ENCODE measurements at regions not wholly inside any gene's neighbourhood (a gene's known extent, or its start where the extent isn't known, plus 50 kb on each side); places are given as distances from the start of the nearest gene placed in this dataset.
A peak's percentile ranks its signal among the peaks of the same experiment; 100 is the strongest.

DNA sequence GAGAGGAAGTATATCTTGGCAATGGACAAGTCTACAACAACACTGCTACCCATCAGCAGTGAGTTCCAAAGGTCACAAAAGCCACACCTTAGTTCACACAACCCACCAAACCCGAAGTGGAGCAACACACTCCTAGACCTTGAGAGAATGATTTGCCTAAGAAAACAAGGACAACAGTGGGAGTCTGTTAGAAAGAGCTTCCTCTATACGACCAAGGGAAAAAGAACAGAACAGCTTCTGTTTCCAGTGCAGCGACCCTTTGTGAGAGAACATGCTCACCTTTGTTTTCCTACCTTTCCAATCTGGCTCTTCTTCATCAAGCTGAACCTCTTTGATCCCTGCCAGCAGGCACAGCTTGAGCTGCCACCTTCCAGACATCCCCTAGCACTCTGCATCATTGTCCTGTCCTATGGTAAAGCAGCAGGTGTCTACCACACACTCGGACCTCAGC lies 56.7 kb upstream of the PALMD start:
- Mint-ChIP-seq H3K9me3 (ENCODE audit: low read depth) (no peaks in the 10 kb centered on the region), H3K27me3 (ENCODE audit: low read depth) (no peaks in the 10 kb centered on the region), H3K4me3 (ENCODE audit: unreplicated experiment) (no peak overlapping the region), H3K36me3 (ENCODE audit: low read depth) (no peaks in the 10 kb centered on the region), H3K27ac (ENCODE audit: unreplicated experiment) (peak overlapping the region; percentile 61), H3K4me1 (ENCODE audit: low read depth) (peaks cover 38% of the 10 kb centered on the region)
- TF ChIP-seq, protein P1, sequence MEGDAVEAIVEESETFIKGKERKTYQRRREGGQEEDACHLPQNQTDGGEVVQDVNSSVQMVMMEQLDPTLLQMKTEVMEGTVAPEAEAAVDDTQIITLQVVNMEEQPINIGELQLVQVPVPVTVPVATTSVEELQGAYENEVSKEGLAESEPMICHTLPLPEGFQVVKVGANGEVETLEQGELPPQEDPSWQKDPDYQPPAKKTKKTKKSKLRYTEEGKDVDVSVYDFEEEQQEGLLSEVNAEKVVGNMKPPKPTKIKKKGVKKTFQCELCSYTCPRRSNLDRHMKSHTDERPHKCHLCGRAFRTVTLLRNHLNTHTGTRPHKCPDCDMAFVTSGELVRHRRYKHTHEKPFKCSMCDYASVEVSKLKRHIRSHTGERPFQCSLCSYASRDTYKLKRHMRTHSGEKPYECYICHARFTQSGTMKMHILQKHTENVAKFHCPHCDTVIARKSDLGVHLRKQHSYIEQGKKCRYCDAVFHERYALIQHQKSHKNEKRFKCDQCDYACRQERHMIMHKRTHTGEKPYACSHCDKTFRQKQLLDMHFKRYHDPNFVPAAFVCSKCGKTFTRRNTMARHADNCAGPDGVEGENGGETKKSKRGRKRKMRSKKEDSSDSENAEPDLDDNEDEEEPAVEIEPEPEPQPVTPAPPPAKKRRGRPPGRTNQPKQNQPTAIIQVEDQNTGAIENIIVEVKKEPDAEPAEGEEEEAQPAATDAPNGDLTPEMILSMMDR (IDR thresholded peaks at IDR 0.05) = no peak
- DNase-seq (ENCODE audit: low spot score) = no peak

DNA sequence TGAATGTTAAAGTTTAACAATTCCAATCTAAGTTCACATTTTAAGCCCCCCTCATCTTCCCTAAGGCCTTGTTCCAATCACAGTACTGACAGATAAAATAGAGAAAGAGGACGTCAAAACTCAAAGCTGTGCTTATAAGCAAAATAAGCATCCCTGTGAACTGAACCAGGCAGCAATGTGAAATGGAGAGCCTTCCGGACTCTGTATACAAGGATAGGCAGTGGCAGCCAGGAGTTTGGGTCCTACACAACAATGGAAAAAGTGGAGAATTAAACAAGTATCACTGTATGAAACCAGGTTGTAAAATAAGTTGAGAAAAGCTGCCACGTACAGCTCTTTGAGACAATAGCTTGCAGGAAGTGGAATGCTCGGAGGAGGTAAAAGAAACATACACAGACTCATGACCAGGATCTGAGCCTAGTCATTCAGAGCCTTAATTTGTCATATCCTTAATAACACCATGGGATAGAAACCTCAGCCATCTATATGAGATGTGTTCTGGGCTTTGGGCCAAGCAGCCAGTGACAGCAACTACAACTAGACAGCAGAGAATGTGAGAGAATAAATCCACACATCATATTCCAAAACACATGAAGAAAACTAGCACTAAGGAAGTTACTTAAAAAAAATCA lies 55.2 kb upstream of the PALMD start:
- DNase-seq (ENCODE audit: low spot score) = no peak
- TF ChIP-seq, protein P1 (IDR thresholded peaks at IDR 0.05) = no peak
- Mint-ChIP-seq H3K9me3 (ENCODE audit: low read depth) (no peaks in the 10 kb centered on the region), H3K36me3 (ENCODE audit: low read depth) (no peaks in the 10 kb centered on the region), H3K27ac (ENCODE audit: unreplicated experiment) (peak overlapping the region; percentile 97), H3K4me3 (ENCODE audit: unreplicated experiment) (no peak overlapping the region), H3K27me3 (ENCODE audit: low read depth) (no peaks in the 10 kb centered on the region), H3K4me1 (ENCODE audit: low read depth) (peaks cover 39% of the 10 kb centered on the region)

DNA sequence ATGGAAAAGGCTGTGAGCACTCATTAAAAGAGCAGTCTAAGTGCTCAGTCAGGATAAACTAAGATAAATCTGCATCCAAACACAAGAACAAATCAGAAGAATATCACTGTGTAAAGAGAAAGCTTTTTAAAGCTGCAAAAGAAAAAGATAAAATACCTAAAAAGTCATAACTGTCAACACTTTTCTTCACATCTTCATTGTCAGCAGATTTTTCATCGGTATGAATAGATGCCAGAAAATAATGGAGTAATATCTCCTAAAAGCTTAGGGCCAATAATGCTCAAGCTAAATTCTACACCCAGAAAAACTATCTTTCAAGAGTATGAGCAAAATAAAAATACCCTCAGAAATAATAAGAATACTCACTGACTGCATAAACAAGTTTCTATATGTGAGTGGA lies 54.0 kb upstream of the PALMD start:
- DNase-seq (ENCODE audit: low spot score) = no peak
- no peak overlapping the region for H3K27ac Mint-ChIP-seq (ENCODE audit: unreplicated experiment)

DNA sequence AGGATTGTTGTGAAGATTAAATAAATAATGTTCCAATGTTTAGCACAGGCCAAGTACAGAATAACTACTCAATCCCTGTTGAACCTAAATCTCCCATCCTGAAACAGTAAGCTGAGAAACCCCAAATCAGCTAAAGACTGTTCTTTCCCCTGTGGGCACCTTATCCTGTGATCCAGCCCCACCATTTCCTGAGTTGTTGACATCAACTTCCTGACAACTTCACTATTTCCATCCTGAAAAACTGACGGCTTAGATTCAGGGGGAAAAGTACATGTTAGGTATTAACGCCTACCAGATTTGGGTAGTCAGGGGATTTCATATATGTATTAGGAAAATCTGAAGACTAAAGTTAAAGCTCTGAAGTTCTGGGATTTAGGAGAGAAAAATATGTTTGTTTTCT lies 51.7 kb upstream of the PALMD start:
- TF ChIP-seq, protein P1 (IDR thresholded peaks at IDR 0.05) = no peak
- DNase-seq (ENCODE audit: low spot score) = no peak
- H3K4me3 Mint-ChIP-seq (ENCODE audit: unreplicated experiment) = no peak overlapping the region
- H3K27ac Mint-ChIP-seq (ENCODE audit: unreplicated experiment) = no peak overlapping the region
- no peaks in the 10 kb centered on the region for H3K9me3 Mint-ChIP-seq (ENCODE audit: low read depth)
- no peaks in the 10 kb centered on the region for H3K27me3 Mint-ChIP-seq (ENCODE audit: low read depth)
- H3K4me1 Mint-ChIP-seq (ENCODE audit: low read depth) = peaks cover 39% of the 10 kb centered on the region
- H3K36me3 Mint-ChIP-seq (ENCODE audit: low read depth) = no peaks in the 10 kb centered on the region

More for the DNA sequence above, 54.0 kb upstream of the PALMD start:
- no peaks in the 10 kb centered on the region for H3K9me3 Mint-ChIP-seq (ENCODE audit: low read depth)
- H3K36me3 Mint-ChIP-seq (ENCODE audit: low read depth) = no peaks in the 10 kb centered on the region
- H3K4me3 Mint-ChIP-seq (ENCODE audit: unreplicated experiment) = no peak overlapping the region
- H3K4me1 Mint-ChIP-seq (ENCODE audit: low read depth) = peaks cover 39% of the 10 kb centered on the region
- TF ChIP-seq, protein P1 (IDR thresholded peaks at IDR 0.05) = no peak
- H3K27me3 Mint-ChIP-seq (ENCODE audit: low read depth) = no peaks in the 10 kb centered on the region

DNA sequence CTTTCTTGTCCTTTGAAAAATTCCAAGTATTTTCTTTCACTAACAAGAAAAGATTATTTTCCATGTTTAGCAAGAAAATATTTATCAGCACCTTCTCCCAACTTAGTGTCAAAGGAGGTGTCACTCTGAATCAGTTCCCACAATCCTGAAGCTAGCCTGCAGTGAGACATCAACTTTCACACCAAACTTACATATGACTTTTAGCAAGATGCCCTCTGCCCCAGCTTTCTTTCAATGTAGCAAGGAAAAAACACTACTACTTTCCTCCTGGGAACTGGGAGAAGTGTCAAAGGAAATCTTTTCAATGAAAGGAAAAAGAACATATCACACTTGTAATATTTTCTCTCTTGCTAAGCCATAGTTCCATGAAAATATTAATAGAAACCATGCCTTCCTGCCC lies 50.9 kb upstream of the PALMD start:
- Mint-ChIP-seq H3K9me3 (ENCODE audit: low read depth) (no peaks in the 10 kb centered on the region), H3K36me3 (ENCODE audit: low read depth) (no peaks in the 10 kb centered on the region), H3K4me3 (ENCODE audit: unreplicated experiment) (no peak overlapping the region), H3K27ac (ENCODE audit: unreplicated experiment) (no peak overlapping the region), H3K4me1 (ENCODE audit: low read depth) (peaks cover 39% of the 10 kb centered on the region), H3K27me3 (ENCODE audit: low read depth) (no peaks in the 10 kb centered on the region)
- DNase-seq (ENCODE audit: low spot score) = no peak
- TF ChIP-seq, protein P1 (IDR thresholded peaks at IDR 0.05) = no peak
